ENCODE measurements at regions not wholly inside any gene's neighbourhood (a gene's known extent, or its start where the extent isn't known, plus 50 kb on each side); places are given as distances from the start of the nearest gene placed in this dataset.

- TF ChIP-seq POLR2A (IDR thresholded peaks at IDR 0.05) (no peak), CTCF (IDR thresholded peaks at IDR 0.05) (no peak)
Measured at GRCh38 chr5:154544646-154545045, 66.6 kb upstream of the HAND1 start.

Measured in esophagus squamous epithelium (tissue), 4 donors.